Right atrium auricular region (tissue), 2 donors: ENCODE measurements at regions not wholly inside any gene's neighbourhood (a gene's known extent, or its start where the extent isn't known, plus 50 kb on each side); places are given as distances from the start of the nearest gene placed in this dataset.

Experiments
- DNase-seq: peaks from one replicate; pipeline ENCODE4 v3.0.0-alpha.2; 2019; ENCODE audit warnings: low spot score
- H3K27ac ChIP-seq, 2 donors: fragments of 200-600 bp; sonication (generic); 1 replicate in 1 of 2; 2 replicates in 1 of 2; pipeline ENCODE4 v1.5.1; 2016 to 2019
- H3K27me3 ChIP-seq, 2 donors: fragments of 200-600 bp; sonication (generic); one replicate each; pipeline versions ENCODE4 v1.5.1 to v1.6.0; 2017 to 2019
- H3K36me3 ChIP-seq: fragments of 200-600 bp; sonication (generic); one replicate; pipeline ENCODE4 v1.5.1; 2016
- H3K4me1 ChIP-seq, 2 donors: fragments of 200-600 bp; sonication (generic); one replicate each; pipeline versions ENCODE4 v1.5.1 to v1.6.0; 2017 to 2019
- H3K4me3 ChIP-seq, 2 donors: fragments of 200-600 bp; sonication (generic); 1 replicate in 1 of 2; 2 replicates in 1 of 2; pipeline ENCODE4 v1.5.1; 2017 to 2019; ENCODE audit warnings: mild to moderate bottlenecking in 1 of 2, moderate library complexity in 1 of 2
- H3K9me3 ChIP-seq, 2 donors: fragments of 200-600 bp; sonication (generic); one replicate each; pipeline ENCODE4 v1.5.1; 2019
- TF ChIP-seq, protein P1 (sequence below), 2 donors: fragments of 200-600 bp; sonication (generic); IDR thresholded peaks; one replicate each; pipeline ENCODE4 v1.5.1; 2019; ENCODE audit warnings: antibody characterized with exemption in 2 of 2

DNA sequence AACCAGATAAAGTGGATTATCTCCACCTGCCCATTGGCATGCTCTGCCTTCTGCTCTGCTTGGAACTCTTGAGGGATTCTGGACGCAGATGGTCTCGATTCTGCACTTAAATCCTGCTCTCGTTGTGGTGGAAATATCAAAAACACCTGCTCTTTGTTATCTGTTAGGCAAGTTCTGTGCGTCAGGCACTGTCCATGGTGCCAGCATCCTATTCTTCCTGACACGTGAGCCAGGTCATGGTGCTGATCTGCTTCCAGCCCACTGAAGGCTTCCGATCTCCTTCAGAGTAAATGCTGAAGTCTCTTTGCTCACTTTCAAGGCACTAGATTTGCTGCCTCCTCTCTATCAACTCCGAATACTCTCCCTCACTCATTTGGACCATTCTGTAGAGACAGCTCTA is 505.6 kb downstream of the HTR7 start:
- Histone ChIP-seq H3K4me1 (peaks cover 0 to 5% of the 10 kb centered on the region in 2 donors), H3K27me3 (no peaks in the 10 kb centered on the region), H3K27ac (no peak overlapping the region), H3K9me3 (no peaks in the 10 kb centered on the region), H3K36me3 (no peaks in the 10 kb centered on the region), H3K4me3 (no peak overlapping the region)
- DNase-seq, result no peak
- TF ChIP-seq, protein P1, sequence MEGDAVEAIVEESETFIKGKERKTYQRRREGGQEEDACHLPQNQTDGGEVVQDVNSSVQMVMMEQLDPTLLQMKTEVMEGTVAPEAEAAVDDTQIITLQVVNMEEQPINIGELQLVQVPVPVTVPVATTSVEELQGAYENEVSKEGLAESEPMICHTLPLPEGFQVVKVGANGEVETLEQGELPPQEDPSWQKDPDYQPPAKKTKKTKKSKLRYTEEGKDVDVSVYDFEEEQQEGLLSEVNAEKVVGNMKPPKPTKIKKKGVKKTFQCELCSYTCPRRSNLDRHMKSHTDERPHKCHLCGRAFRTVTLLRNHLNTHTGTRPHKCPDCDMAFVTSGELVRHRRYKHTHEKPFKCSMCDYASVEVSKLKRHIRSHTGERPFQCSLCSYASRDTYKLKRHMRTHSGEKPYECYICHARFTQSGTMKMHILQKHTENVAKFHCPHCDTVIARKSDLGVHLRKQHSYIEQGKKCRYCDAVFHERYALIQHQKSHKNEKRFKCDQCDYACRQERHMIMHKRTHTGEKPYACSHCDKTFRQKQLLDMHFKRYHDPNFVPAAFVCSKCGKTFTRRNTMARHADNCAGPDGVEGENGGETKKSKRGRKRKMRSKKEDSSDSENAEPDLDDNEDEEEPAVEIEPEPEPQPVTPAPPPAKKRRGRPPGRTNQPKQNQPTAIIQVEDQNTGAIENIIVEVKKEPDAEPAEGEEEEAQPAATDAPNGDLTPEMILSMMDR (IDR thresholded peaks at IDR 0.05), result no peak

GRCh38 chr10:90354914-90355313 is 502.9 kb downstream of the HTR7 start:
- no peaks in the 10 kb centered on the region for H3K9me3 ChIP-seq
- no peaks in the 10 kb centered on the region for H3K27me3 ChIP-seq
- peaks cover 0 to 5% of the 10 kb centered on the region in 2 donors for H3K4me1 ChIP-seq
- no peaks in the 10 kb centered on the region for H3K36me3 ChIP-seq
- no peak overlapping the region for H3K4me3 ChIP-seq
- DNase-seq, result no peak
- no peak overlapping the region for H3K27ac ChIP-seq
- TF ChIP-seq, protein P1 (IDR thresholded peaks at IDR 0.05), result no peak

GRCh38 chr10:90363799-90364483 is 493.9 kb downstream of the HTR7 start:
- DNase-seq, result no peak
- no peak overlapping the region for H3K4me3 ChIP-seq
- no peaks in the 10 kb centered on the region for H3K36me3 ChIP-seq
- H3K27ac ChIP-seq, result no peak overlapping the region
- no peaks in the 10 kb centered on the region for H3K27me3 ChIP-seq
- TF ChIP-seq, protein P1 (IDR thresholded peaks at IDR 0.05), result no peak
- no peaks in the 10 kb centered on the region for H3K4me1 ChIP-seq
- no peaks in the 10 kb centered on the region for H3K9me3 ChIP-seq

DNA sequence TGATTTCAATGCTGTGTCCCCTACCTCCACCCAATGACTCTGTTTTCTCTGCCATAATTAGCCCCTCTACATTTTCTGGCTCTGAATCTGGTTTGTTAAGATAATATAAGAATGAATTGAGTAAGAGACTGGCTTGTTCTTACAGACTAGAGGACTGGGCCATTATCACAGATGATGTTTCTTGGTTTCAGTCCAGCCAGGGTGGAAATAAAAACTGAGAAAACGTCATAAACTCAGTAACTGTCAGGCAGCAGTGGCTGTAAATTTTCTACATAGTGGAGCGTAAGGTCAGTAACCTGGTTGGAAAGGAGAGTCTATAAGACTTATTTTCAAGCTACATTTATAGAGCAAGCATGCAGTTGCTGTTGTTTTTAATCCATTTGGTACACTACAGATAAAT is 485.4 kb downstream of the HTR7 start:
- H3K9me3 ChIP-seq, result no peaks in the 10 kb centered on the region
- H3K36me3 ChIP-seq, result no peaks in the 10 kb centered on the region
- no peaks in the 10 kb centered on the region for H3K4me1 ChIP-seq
- no peaks in the 10 kb centered on the region for H3K27me3 ChIP-seq
- TF ChIP-seq, protein P1 (IDR thresholded peaks at IDR 0.05), result no peak
- H3K4me3 ChIP-seq, result no peak overlapping the region
- no peak overlapping the region for H3K27ac ChIP-seq
- no peak for DNase-seq

DNA sequence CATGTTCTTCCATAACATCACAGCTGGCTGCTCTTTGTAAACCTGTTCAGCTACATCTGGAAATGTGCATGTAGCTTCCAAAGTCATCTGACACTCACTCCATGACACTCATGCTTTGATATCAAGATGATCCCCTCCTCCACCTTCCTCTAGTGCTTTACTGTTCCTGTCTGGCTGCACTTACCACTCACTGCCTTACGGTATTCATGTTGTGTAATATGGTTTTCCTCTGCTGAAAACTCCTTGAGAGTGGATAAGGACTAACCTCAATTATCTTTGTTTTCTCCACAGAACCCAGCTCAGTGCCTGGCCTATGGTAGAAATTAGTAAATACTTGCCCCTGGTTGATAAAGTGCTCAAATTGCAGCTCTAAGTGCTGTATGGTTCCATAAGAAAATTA is 483.9 kb downstream of the HTR7 start:
- Histone ChIP-seq H3K27ac (no peak overlapping the region), H3K4me1 (no peaks in the 10 kb centered on the region), H3K36me3 (no peaks in the 10 kb centered on the region), H3K27me3 (no peaks in the 10 kb centered on the region), H3K4me3 (no peak overlapping the region), H3K9me3 (no peaks in the 10 kb centered on the region)
- no peak for DNase-seq
- TF ChIP-seq, protein P1 (IDR thresholded peaks at IDR 0.05), result no peak

- no peak for DNase-seq
- no peaks in the 10 kb centered on the region for H3K27me3 ChIP-seq
- H3K4me3 ChIP-seq, result no peak overlapping the region
- H3K9me3 ChIP-seq, result no peaks in the 10 kb centered on the region
- H3K27ac ChIP-seq, result no peak overlapping the region
- TF ChIP-seq, protein P1 (IDR thresholded peaks at IDR 0.05), result no peak
- no peaks in the 10 kb centered on the region for H3K4me1 ChIP-seq
- H3K36me3 ChIP-seq, result no peaks in the 10 kb centered on the region
These were observed 479.2 kb downstream of the HTR7 start for GRCh38 chr10:90378524-90379076.
